ENCODE measurements at regions not wholly inside any gene's neighbourhood (a gene's known extent, or its start where the extent isn't known, plus 50 kb on each side); places are given as distances from the start of the nearest gene placed in this dataset.

DNA sequence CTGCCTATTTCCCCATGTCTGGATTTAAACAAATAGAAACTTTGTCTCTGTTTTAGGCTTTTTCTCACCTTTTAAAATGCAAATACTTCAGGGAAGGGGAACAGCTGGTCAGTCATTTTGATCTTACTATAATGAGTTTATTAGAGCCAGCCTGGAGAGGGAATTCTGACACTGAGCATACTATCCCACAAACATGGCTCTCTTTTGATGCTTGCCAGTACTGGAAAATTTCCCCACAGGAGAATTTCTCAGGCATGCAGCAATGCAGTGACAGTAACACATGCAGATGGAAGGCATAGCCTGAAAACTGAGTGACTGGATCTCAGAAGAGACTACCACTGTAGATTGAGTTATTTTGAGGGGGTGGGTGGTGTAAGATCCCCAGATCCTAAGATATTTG, 974.3 kb upstream of the CELF4 start:
- no peak for TF ChIP-seq POLR2A (IDR thresholded peaks at IDR 0.05)
- no peak for TF ChIP-seq CTCF (IDR thresholded peaks at IDR 0.05)
